ENCODE measurements at regions not wholly inside any gene's neighbourhood (a gene's known extent, or its start where the extent isn't known, plus 50 kb on each side); places are given as distances from the start of the nearest gene placed in this dataset.

- TF ChIP-seq CTCF (IDR thresholded peaks at IDR 0.05; ENCODE audit: low read depth, low read length, missing control alignments) = no peak
- DNase-seq (ENCODE audit: extremely low read depth, low read depth) = no peak
- no peak overlapping the region for H3K4me3 ChIP-seq (replicated peaks; ENCODE audit: low read depth, low read length)
These were observed 195.1 kb upstream of the WDR11 start for GRCh38 chr10:120656107-120656506.

GRCh38 chr10:120657371-120657770, 193.8 kb upstream of the WDR11 start:
- no peak for DNase-seq (ENCODE audit: extremely low read depth, low read depth)
- TF ChIP-seq CTCF (IDR thresholded peaks at IDR 0.05; ENCODE audit: low read depth, low read length, missing control alignments) = no peak
- no peak overlapping the region for H3K4me3 ChIP-seq (replicated peaks; ENCODE audit: low read depth, low read length)

- no peak overlapping the region for H3K4me3 ChIP-seq (replicated peaks; ENCODE audit: low read depth, low read length)
- no peak for TF ChIP-seq CTCF (IDR thresholded peaks at IDR 0.05; ENCODE audit: low read depth, low read length, missing control alignments)
- no peak for DNase-seq (ENCODE audit: extremely low read depth, low read depth)
These were observed 191.9 kb upstream of the WDR11 start for GRCh38 chr10:120658943-120659885.

- TF ChIP-seq CTCF (IDR thresholded peaks at IDR 0.05; ENCODE audit: low read depth, low read length, missing control alignments) = no peak
- no peak overlapping the region for H3K4me3 ChIP-seq (replicated peaks; ENCODE audit: low read depth, low read length)
- no peak for DNase-seq (ENCODE audit: extremely low read depth, low read depth)
These were observed 184.9 kb upstream of the WDR11 start for GRCh38 chr10:120666308-120666707.

GRCh38 chr10:120667276-120667675, 183.9 kb upstream of the WDR11 start:
- no peak for DNase-seq (ENCODE audit: extremely low read depth, low read depth)
- TF ChIP-seq CTCF (IDR thresholded peaks at IDR 0.05; ENCODE audit: low read depth, low read length, missing control alignments) = no peak

GRCh38 chr10:120671491-120671890, 179.7 kb upstream of the WDR11 start:
- no peak for TF ChIP-seq CTCF (IDR thresholded peaks at IDR 0.05; ENCODE audit: low read depth, low read length, missing control alignments)
- DNase-seq (ENCODE audit: extremely low read depth, low read depth) = no peak
- H3K4me3 ChIP-seq (replicated peaks; ENCODE audit: low read depth, low read length) = no peak overlapping the region

More at GRCh38 chr10:120667276-120667675, 183.9 kb upstream of the WDR11 start:
- no peak overlapping the region for H3K4me3 ChIP-seq (replicated peaks; ENCODE audit: low read depth, low read length)

All from HFF-Myc (cell line).